ENCODE measurements at regions not wholly inside any gene's neighbourhood (a gene's known extent, or its start where the extent isn't known, plus 50 kb on each side); places are given as distances from the start of the nearest gene placed in this dataset.

DNA sequence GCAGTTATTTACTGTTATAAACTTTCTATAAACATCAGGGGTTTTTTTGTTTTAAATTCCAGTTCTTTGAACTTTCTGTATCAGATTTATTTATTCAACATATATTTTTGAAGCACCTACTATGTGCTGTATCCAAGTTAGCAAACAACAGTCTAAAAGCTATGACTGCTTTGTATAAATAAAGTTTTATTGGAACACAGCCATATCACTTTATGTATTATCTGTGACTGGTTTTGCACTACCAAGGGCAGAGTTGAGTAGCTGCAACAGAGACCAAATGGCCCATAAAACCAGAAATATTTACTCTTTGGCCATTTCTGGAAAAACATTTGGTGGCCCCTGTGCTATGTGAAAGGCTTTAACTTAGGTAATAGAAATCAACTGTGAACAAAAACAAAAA, 110.2 kb upstream of the ERCC4 start:
- TF ChIP-seq, protein P1, sequence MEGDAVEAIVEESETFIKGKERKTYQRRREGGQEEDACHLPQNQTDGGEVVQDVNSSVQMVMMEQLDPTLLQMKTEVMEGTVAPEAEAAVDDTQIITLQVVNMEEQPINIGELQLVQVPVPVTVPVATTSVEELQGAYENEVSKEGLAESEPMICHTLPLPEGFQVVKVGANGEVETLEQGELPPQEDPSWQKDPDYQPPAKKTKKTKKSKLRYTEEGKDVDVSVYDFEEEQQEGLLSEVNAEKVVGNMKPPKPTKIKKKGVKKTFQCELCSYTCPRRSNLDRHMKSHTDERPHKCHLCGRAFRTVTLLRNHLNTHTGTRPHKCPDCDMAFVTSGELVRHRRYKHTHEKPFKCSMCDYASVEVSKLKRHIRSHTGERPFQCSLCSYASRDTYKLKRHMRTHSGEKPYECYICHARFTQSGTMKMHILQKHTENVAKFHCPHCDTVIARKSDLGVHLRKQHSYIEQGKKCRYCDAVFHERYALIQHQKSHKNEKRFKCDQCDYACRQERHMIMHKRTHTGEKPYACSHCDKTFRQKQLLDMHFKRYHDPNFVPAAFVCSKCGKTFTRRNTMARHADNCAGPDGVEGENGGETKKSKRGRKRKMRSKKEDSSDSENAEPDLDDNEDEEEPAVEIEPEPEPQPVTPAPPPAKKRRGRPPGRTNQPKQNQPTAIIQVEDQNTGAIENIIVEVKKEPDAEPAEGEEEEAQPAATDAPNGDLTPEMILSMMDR (IDR thresholded peaks at IDR 0.05) = no peak
- TF ChIP-seq POLR2A (IDR thresholded peaks at IDR 0.05) = no peak
